WTC11 (cell line): ENCODE measurements at regions not wholly inside any gene's neighbourhood (a gene's known extent, or its start where the extent isn't known, plus 50 kb on each side); places are given as distances from the start of the nearest gene placed in this dataset.

Experiments
- ATAC-seq: fragments of 200-7000 bp; cut with Tn5 transposase; 2 replicates; pipeline ENCODE4 v1.10.0; 2021; ENCODE audit warnings: mild to moderate bottlenecking, moderate library complexity
- CTCF ChIA-PET: fragments of 300-600 bp; sonication (Branson Sonifier 250); formaldehyde crosslinking; loops from one replicate; lab custom pipeline; 2021; ENCODE audit warnings: antibody characterized with exemption; lab: Charles Lee
- POLR2A ChIA-PET: fragments of 350-600 bp; sonication (Branson Sonifier 250); formaldehyde crosslinking; loops from one replicate; lab custom pipeline; 2021; ENCODE audit warnings: antibody characterized with exemption; lab: Charles Lee
- DNase-seq: peaks from one replicate; pipeline ENCODE4 v3.0.0; 2021; ENCODE audit warnings: low spot score
- H3K27ac Mint-ChIP-seq: 2 replicates; pipeline ENCODE4 v1.8.0; 2021; ENCODE audit warnings: mixed read lengths
- H3K27me3 Mint-ChIP-seq: 2 replicates; pipeline ENCODE4 v1.8.0; 2021; ENCODE audit warnings: low read depth, mild to moderate bottlenecking, moderate library complexity, mixed read lengths
- H3K36me3 Mint-ChIP-seq: 2 replicates; pipeline ENCODE4 v1.8.0; 2021; ENCODE audit warnings: mixed read lengths
- H3K4me1 Mint-ChIP-seq: 2 replicates; pipeline ENCODE4 v1.8.0; 2022; ENCODE audit warnings: mixed read lengths
- H3K4me3 Mint-ChIP-seq: 2 replicates; pipeline ENCODE4 v1.8.0; 2021; ENCODE audit warnings: mild to moderate bottlenecking, moderate library complexity, mixed read lengths
- H3K9me3 Mint-ChIP-seq: 2 replicates; pipeline ENCODE4 v1.8.0; 2021; ENCODE audit warnings: mixed read lengths
- AFF4 ChIP-seq: sonication (generic); formaldehyde crosslinking; IDR thresholded peaks from 2 replicates; pipeline ENCODE4 v1.8.1; 2023; ENCODE audit warnings: mild to moderate bottlenecking, missing genetic modification reagents, borderline replicate concordance
- ARID4B ChIP-seq: sonication (generic); formaldehyde crosslinking; IDR thresholded peaks from 2 replicates; pipeline ENCODE4 v1.8.0; 2023; ENCODE audit warnings: missing genetic modification reagents, mild to moderate bottlenecking, borderline replicate concordance
- CBFB ChIP-seq: sonication (generic); formaldehyde crosslinking; IDR thresholded peaks from 2 replicates; pipeline ENCODE4 v1.8.1; 2022; ENCODE audit warnings: mild to moderate bottlenecking, low read depth, missing genetic modification reagents
- EMX1 ChIP-seq: fragments of 250-450 bp; sonication (Bioruptor Pico); IDR thresholded peaks from 2 replicates; pipeline ENCODE4 v1.8.0; 2021; ENCODE audit warnings: mild to moderate bottlenecking
- ESRRA ChIP-seq: sonication (generic); formaldehyde crosslinking; IDR thresholded peaks from 2 replicates; pipeline ENCODE4 v1.8.1; 2022; ENCODE audit warnings: mild to moderate bottlenecking, missing genetic modification reagents, borderline replicate concordance
- FOXJ3 ChIP-seq: sonication (generic); formaldehyde crosslinking; IDR thresholded peaks from 2 replicates; pipeline ENCODE4 v1.9.0; 2021; ENCODE audit warnings: missing genetic modification reagents, mild to moderate bottlenecking, borderline replicate concordance
- JAZF1 ChIP-seq: fragments of 250-450 bp; sonication (Bioruptor Pico); IDR thresholded peaks from 2 replicates; pipeline ENCODE4 v1.9.0; 2021; ENCODE audit warnings: moderate library complexity, mild to moderate bottlenecking, inconsistent platforms
- MXD4 ChIP-seq: fragments of 250-450 bp; sonication (Bioruptor Pico); IDR thresholded peaks from 2 replicates; pipeline ENCODE4 v1.8.0; 2021; ENCODE audit warnings: mild to moderate bottlenecking, moderate library complexity, borderline replicate concordance
- PRDM15 ChIP-seq: sonication (generic); formaldehyde crosslinking; IDR thresholded peaks from 2 replicates; pipeline ENCODE4 v1.8.0; 2022; ENCODE audit warnings: missing genetic modification reagents
- PREB ChIP-seq: sonication (generic); formaldehyde crosslinking; IDR thresholded peaks from 2 replicates; pipeline ENCODE4 v1.8.1; 2022; ENCODE audit warnings: mild to moderate bottlenecking, missing genetic modification reagents, moderate library complexity, borderline replicate concordance
- PRRX2 ChIP-seq: fragments of 250-450 bp; sonication (Bioruptor Pico); IDR thresholded peaks from 2 replicates; pipeline ENCODE4 v1.8.0; 2021; ENCODE audit warnings: mild to moderate bottlenecking
- RELA ChIP-seq: sonication (generic); formaldehyde crosslinking; IDR thresholded peaks from 2 replicates; pipeline ENCODE4 v1.8.1; 2022; ENCODE audit warnings: missing genetic modification reagents, mild to moderate bottlenecking, borderline replicate concordance
- SMAD3 ChIP-seq: sonication (generic); formaldehyde crosslinking; IDR thresholded peaks from 2 replicates; pipeline ENCODE4 v1.8.0; 2022; ENCODE audit warnings: missing genetic modification reagents, mild to moderate bottlenecking, borderline replicate concordance
- SOX15 ChIP-seq: fragments of 250-450 bp; sonication (Bioruptor Pico); IDR thresholded peaks from 2 replicates; pipeline ENCODE4 v1.9.0; 2021; ENCODE audit warnings: mild to moderate bottlenecking
- TP53 ChIP-seq: sonication (generic); formaldehyde crosslinking; IDR thresholded peaks from 2 replicates; pipeline ENCODE4 v1.8.1; 2023; ENCODE audit warnings: mild to moderate bottlenecking, missing genetic modification reagents
- USF1 ChIP-seq: sonication (generic); formaldehyde crosslinking; IDR thresholded peaks from 2 replicates; pipeline ENCODE4 v1.8.0; 2022; ENCODE audit warnings: mild to moderate bottlenecking, missing genetic modification reagents
- ZMAT4 ChIP-seq: fragments of 250-450 bp; sonication (Bioruptor Pico); IDR thresholded peaks from 2 replicates; pipeline ENCODE4 v1.9.0; 2021; ENCODE audit warnings: mild to moderate bottlenecking
- ZNF512 ChIP-seq: sonication (generic); formaldehyde crosslinking; IDR thresholded peaks from 2 replicates; pipeline ENCODE4 v1.8.1; 2022; ENCODE audit warnings: missing genetic modification reagents, borderline replicate concordance
- ZSCAN18 ChIP-seq: fragments of 250-450 bp; sonication (Bioruptor Pico); IDR thresholded peaks from 2 replicates; pipeline ENCODE4 v2.1.2; 2022; ENCODE audit warnings: mild to moderate bottlenecking, moderate library complexity

GRCh38 chr9:107586493-107586892, 96.9 kb upstream of the KLF4 start (continued):
- TF ChIP-seq AFF4, result no peak
- TF ChIP-seq TP53 (CRISPR knock-in tag), result no peak
- TF ChIP-seq SOX15 (CRISPR knock-in tag), result no peak
- TF ChIP-seq ZSCAN18 (CRISPR knock-in tag), result no peak
- TF ChIP-seq MXD4 (CRISPR knock-in tag), result no peak
- no peak for TF ChIP-seq ZMAT4 (CRISPR knock-in tag)
- no peak for TF ChIP-seq USF1
- no peak for TF ChIP-seq PREB (CRISPR knock-in tag)
- no peak for TF ChIP-seq SMAD3

- H3K27ac Mint-ChIP-seq, result no peak overlapping the region
- H3K27me3 Mint-ChIP-seq, result no peaks in the 10 kb centered on the region
- POLR2A ChIA-PET, result no interaction called here
- H3K4me1 Mint-ChIP-seq, result peaks cover 17% of the 10 kb centered on the region
- no peaks in the 10 kb centered on the region for H3K36me3 Mint-ChIP-seq
- no peak overlapping the region for H3K4me3 Mint-ChIP-seq
- DNase-seq, result no peak
- CTCF ChIA-PET, result no interaction called here
- no peaks in the 10 kb centered on the region for H3K9me3 Mint-ChIP-seq
- ATAC-seq, result no peak
- no peak for TF ChIP-seq ZNF512 (CRISPR knock-in tag)
- no peak for TF ChIP-seq PRRX2
- TF ChIP-seq EMX1 (CRISPR knock-in tag), result no peak
- no peak for TF ChIP-seq PRDM15
- no peak for TF ChIP-seq RELA
- no peak for TF ChIP-seq ARID4B
- TF ChIP-seq FOXJ3, result no peak
- TF ChIP-seq CBFB (CRISPR knock-in tag), result no peak
- TF ChIP-seq ESRRA (CRISPR knock-in tag), result no peak
- no peak for TF ChIP-seq JAZF1 (CRISPR knock-in tag)
These were observed 95.9 kb upstream of the KLF4 start for GRCh38 chr9:107585465-107585864.
